Ovary (tissue), 3 donors: ENCODE measurements at regions not wholly inside any gene's neighbourhood (a gene's known extent, or its start where the extent isn't known, plus 50 kb on each side); places are given as distances from the start of the nearest gene placed in this dataset.

Source experiments
- CTCF ChIP-seq, 3 donors: fragments of 450-650 bp in 2 of 3; fragments of 200-600 bp in 1 of 3; IDR thresholded peaks; one replicate each; pipeline versions ENCODE4 v1.5.1 to v1.8.0; 2016 to 2022; ENCODE audit warnings: antibody characterized with exemption in 3 of 3, mild to moderate bottlenecking in 1 of 3
- EP300 ChIP-seq: sonication (generic); formaldehyde crosslinking; IDR thresholded peaks from one replicate; pipeline ENCODE4 v1.6.1; 2017; ENCODE audit warnings: antibody characterized with exemption
- donor health status: DM: no; HTN: no; CAD: no.

- TF ChIP-seq CTCF (IDR thresholded peaks at IDR 0.05) (no peak), EP300 (no peak)
Measured at GRCh38 chr6:4603856-4604369, 172.3 kb upstream of the CDYL start.
